Activated CD8-positive, alpha-beta memory T cell treated with anti-CD3 and anti-CD28 coated beads for 48 hours (primary cell): ENCODE measurements at regions not wholly inside any gene's neighbourhood (a gene's known extent, or its start where the extent isn't known, plus 50 kb on each side); places are given as distances from the start of the nearest gene placed in this dataset.

ENCODE experiments used
- DNase-seq, 3 experiments: peaks; one replicate each; pipeline ENCODE4 v3.0.0-alpha.2; 2020; ENCODE audit warnings: low read depth in 2 of 3, low spot score in 2 of 3

DNA sequence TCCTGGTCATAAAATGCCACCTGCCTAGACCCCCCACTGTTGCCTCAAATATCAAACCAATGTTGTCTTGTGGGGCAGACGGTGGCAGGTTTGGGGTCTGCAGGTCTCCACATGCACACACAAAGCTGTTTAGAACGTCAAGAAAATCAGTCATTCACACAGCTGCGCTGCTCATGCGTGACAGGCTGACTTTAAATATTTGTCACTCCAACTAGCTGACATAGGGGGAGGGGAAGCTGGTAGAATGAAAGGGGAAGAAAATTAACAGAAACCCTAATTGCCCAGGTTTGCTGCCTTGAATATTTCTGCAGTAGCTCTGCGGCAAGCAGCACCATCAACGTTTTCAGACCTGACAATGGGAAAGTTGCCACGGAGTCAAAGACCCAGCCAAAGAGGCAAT is 201.8 kb downstream of the ABHD5 start:
- DNase-seq, result no peak

DNA sequence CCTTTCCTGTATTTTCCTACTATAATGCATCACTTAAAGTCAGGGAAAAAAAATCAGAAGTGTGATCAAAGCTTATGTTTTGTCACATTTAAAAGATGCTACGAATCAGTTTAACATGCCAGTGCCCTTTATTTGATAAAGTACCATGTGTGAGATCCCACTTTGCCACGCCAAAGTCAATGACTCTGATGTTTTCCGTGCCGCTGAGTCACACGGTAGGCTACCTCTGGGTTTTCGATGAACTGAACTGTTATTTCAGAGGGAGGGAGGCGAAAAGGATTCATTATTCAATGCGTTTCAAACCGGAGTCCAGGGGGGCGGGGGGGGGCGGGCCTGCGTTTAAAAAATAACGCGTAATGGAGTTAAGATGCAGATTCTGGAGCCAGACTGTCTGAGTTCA is 203.0 kb downstream of the ABHD5 start:
- DNase-seq, result no peak

DNA sequence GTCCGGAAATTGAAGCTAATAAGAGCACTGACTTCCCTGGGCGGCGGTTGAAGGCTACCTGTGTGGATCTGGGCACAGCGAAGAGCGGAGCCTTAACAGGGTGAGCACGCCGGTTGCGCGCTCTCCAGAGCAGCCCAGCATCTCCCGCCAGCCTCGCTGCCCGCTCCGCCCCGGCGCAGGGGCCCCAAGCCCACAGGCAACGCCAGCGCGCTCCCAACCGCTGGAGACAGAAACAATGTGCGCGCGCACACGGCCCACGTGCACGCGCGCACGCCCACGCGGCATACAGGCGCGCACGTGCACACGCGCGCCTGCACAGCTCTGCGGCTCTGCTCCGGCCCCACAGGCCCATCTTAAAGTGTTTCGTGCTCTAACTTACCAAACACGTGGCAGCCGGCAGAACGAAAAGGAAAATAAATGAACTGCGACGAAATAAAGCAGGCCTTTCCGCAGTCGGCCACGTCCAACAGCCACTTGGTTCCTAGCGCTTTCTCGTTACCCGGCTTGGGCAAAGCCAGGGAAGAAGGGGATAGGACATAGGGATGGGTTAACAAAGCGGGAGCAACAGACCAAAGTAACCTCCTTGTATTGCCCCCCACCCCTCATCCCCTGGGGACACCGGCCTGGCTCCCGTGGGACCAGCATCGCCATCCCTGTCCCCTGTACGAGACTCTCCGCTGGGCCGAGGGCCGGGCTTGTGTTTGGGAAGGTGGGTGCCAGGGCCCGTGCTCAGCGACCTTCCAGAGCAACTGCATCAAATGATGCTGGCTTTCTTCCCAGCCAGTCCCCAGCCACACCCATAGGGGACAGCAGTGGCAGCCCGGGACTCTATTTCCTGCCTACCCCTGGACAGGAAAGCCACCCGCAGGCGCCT is 203.7 kb downstream of the ABHD5 start:
- peak in 2 of 3 experiments; percentile 8 to 18 for DNase-seq

DNA sequence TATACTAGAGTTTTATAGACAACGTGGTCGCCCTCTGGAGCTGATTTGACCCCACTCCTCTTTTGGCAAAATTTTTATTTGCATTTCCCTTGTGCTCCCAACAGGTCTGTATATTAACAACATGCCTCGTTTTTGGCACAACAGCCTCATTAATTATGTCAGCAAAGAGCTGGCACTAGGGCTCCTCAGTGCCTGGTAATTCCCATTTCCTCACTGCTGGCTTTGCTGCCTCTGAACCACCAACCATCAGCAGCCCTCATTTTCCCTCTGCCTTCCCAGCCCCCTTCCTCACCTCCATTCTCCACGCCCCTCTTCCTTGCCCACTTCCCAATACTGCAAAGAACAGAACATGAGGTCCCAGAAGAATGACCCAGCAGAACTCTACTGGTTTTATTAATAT is 204.8 kb downstream of the ABHD5 start:
- no peak for DNase-seq

DNA sequence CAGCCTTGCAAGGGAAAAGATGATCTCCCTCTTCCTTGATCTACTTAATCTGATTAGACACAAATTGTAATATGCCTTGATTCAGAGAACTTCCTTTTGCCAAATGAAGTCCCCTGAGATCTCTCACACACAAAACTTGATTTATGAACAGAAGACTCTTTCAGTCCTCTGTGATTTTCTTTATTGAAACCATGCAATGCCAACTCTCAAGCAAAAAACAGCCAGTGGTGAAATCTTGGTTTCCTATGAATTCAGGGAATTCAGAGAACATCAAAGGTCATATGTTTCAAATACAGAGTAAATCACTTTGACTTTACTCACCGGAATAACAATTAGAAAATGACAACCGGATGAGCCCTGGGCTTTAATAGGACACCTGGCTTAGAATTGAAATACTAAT is 211.7 kb downstream of the ABHD5 start:
- no peak for DNase-seq

DNA sequence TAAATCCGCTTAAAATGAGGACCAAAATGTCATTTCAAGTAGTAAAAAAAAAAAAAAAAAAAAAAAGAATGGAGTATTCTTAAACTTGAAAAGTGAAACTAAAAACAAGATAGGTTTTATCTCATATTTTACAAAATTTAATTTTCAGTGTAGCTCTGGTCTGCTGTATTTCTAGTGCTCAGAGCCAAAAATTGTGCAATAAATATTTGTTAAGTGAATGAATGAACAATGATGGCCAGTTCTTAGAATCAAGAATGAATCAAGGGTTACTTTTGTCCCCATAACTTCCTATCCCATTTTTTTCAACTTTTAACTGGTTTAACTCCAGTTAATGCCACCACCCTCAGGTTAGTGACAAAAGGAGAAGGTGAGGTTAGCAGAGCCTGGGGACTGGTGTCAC is 214.4 kb downstream of the ABHD5 start:
- no peak for DNase-seq

DNA sequence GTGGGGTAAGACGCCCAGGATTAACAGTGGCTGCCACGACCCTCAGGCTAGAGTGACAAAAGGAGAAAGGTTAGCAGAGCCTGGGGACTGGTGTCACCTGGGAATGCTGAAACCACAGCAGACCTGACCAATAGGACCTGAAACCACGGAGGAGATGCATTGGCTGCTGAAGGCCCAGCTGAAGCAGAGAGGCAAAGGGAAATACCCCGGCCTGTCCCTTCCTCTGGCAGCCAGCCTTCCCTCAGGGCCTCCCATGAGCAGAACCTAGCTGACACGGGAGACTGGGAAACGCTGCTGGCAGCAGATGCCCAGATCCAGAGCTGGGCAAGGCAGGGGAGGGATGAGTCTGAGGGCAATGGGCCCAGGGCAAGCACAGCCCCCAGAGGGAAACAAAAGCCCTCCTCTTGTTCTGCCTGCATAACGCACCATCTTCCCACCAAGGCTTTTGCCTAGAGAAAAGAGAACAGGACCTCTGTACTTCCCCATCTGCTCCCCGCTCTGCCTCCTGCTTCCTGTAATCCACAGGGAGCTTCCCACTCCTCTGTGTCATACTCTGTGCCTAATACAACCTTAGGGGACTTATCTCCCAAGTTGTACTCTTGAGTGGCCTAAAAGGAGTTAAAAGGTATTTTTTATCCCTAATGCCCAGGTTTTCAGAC is 216.2 kb downstream of the ABHD5 start:
- DNase-seq, result no peak

DNA sequence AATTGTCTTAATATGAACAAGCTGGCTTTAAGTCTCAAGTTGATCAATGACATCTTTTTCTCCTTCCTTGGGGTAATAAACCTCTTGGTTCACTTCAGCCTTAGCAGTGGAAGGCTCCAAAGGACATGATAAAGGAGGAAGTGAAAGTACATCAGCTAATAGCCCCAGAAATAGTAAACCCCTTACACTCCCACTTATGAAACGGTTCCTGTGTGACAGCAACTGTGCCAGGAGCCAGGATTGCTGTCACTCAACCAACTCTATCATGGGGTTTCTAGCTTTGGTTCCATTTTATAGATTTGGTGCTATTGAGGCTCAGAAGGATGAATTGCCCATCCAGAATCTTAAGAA is 216.7 kb downstream of the ABHD5 start:
- DNase-seq, result no peak

DNA sequence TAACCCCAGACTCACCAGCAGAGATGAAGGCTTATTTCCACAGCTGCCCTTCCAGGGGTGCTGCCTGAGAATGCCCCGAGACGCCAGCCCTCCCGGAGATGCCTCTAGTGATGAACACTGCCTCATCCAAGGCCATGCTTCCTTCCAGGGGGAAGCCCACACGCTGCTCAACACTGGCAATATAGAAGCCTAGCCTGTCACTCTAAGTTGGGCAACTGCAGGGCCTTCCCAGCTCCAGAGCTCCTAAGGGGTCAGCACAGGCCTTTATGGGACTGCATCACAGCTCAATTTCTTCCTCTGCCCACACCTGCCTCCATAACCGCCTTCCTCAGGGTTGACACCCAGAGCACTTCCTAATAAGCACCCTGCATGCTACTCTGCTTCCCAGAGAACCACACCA is 217.7 kb downstream of the ABHD5 start:
- no peak for DNase-seq

DNA sequence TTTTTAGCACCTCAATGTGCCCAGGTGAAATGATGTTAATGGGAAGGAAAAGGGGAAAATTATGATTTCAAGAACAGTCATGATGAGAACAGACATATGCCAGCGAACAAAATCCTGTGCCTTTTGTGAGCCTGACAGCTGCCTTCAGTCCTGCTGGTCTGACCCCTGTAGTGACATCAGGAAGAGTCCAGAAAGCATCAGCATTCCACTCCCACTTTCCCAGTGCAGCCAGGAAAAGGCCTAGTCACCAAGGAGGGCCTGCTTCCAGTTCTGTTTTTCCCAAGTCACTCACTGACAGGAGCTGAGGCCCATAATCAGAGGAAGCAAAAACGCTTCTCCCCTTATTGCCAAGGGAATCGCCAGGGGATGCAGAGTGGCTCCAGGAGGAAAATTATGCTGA is 218.4 kb downstream of the ABHD5 start:
- DNase-seq, result no peak

DNA sequence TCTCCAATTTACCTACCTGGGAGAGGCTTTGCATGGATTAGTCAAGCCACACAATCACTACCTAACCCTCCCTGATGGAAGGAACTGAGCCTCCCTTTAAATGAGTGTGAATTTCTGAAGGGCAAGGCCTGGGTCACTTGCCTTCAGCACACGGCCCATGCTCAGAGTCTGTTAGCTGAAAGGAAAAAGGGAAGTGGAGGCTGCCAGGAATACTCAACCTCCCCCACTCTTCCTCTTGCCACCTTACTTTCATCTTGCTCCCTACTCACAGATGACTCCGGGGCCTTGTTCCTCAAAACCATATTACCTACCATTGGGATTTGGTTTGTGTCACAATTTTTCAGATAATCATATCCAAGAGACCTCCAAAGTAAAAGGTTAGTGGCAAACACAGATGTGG is 220.0 kb downstream of the ABHD5 start:
- DNase-seq, result no peak

DNA sequence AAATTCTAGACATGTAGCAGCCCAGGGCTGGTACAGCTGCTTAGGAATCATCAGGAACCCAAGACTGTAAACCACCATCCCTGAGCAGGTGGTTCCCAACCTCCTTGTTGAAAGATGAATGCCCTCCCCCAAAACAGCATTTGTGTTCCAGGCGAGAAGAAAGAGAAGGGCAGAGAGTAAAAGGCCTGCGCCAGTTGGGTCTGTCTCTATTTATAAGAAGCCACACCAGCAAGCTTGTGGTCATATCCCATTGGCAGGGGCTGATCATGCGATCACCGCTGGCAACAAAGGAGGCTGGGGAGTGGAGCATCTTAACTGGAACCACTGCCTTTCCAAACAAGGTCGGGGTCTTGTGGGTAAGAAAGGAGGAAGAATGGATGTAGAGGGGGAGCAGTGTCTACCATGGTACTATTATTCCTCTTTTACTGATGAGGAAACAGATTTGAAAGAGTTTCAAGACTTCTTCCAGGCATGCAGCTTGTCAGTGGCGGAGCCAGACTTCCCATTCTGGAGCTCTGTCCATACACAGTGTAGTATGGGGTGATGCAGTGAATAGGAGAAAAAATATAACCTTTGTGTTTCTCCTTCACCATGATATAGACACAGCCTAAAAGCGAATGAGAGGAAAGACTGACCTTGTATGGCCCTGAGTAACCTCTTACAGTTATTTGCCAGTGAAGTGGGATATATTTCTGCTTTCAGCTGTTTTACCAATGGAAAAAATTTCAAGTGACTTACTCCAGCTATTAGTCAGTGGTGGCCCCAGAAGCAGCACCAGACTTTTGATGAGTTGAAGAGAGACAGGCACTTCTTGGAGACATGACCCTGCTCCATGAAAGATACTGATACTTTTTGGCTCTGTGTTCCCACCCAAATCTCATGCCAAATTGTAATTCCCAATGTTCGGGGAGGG is 222.6 kb downstream of the ABHD5 start:
- DNase-seq, result no peak

DNA sequence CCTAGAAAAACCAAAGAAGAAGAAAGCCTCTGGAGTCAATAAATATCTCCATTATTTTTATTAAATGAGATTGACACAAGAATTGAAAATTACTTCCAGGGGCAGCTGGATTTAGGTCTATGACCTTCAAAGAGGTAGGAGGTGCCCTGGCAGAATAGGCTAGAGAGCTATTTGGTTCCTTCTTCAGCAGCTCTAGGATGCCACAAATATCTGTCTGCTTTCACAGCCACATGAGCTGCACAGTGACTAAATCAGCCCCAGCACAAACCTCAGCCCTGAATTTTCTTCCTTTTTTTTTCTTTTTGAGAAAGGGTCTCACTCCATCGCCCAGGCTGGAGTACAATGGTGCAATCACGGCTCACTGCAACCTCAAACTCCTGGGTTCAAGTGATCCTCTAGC is 223.5 kb downstream of the ABHD5 start:
- no peak for DNase-seq

DNA sequence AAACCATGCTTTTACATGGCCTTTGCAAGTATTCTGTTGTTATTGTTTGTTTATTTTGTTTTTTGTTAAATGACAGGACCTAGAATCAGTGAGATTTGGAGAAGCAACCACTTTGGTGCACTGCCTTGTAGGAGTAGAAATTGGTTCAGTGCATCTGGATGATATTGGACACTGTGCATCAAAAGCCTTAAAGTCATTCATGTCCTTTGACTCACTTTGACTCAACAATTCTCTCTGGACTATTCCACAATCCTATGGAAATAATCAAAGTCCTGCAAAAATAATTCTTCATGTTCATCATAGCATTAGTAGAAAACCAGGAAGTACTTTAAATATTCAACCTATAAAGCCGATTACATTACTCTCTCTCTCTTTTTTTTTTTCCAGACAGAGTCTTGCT is 224.8 kb downstream of the ABHD5 start:
- DNase-seq, result no peak

DNA sequence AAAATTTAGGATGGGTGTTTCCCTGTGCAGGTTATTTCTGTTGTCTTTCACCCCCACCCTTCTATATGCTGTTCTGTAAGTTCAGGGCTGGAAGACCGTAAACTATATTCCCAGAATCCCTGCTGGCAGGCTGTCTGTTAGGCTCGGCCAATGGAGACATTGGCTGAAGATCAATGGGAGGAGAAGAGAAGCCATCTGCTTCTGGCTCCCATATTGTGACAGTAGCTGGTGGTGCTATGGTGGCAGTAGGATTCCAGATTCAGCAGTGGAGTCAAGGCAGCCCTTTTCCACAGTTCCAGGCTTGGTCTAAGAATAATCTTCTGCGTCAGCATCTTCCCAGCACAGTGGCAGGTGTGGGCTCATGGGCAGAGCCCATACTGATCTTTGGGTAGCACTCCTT is 226.6 kb downstream of the ABHD5 start:
- no peak for DNase-seq

DNA sequence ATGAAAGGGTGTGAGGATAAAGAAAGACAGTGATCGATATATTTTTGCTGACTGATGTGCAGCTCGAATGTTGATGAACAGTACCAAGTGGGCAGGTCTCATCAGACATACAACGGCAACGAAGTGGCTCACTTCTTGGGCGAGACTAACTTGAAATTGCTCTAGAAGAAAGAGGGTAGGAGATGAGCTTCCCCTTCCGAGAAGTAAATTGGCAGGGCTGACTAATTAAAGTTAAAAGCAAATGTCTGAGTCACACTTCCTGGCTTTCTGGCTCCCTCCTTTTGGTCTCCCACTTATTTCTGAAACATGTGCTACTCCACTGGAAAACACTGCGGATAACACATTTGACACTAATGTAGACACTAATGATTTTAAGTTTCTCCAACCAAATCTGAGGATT is 228.3 kb downstream of the ABHD5 start:
- no peak for DNase-seq

DNA sequence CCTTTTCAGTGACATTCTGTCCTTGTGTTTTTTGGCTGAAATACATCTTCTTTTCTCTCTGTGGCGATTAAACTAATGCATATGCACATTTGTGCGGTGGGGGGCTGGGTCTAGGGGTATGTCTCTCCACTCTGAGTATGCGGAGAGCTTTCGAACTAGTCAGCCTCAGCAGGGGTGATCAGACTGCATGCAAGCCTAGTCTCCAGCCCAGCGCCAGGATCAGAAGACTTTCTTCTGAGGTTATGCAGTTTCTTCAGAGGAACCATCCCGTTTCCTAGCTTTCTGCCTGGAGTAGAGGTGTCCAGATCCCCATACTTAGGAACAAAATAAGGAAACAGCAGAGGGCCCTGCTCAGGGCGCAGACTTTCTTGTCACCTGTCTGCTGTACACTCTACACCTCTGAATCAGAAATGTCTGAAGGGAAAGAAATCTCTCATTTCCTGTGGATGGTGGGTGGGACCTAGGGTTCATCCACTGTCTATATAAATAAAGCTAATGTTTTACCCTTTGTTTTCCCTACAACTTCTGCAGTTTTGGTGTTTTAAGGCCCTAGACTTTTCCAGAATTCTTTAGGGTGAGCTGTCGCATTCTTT is 230.4 kb downstream of the ABHD5 start:
- no peak for DNase-seq

DNA sequence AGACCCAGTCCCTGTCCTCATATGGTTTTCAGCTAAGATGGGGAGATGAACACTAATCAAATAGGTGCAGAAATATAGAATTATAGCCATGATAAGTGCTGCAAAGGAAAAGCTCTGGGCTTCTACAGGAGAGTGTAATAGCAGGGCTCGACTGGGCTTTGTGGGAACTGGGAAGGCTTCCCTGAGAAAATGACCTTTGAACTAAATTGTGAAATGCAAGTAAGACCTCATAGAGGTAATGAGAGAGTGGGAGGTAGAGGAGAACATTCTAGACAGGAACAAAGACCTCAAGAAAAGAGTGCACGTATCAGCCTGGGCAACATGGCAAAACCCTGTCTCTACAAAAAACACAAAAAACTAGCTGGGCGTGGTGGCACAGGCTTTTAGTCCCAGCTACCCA is 231.6 kb downstream of the ABHD5 start:
- DNase-seq, result no peak

DNA sequence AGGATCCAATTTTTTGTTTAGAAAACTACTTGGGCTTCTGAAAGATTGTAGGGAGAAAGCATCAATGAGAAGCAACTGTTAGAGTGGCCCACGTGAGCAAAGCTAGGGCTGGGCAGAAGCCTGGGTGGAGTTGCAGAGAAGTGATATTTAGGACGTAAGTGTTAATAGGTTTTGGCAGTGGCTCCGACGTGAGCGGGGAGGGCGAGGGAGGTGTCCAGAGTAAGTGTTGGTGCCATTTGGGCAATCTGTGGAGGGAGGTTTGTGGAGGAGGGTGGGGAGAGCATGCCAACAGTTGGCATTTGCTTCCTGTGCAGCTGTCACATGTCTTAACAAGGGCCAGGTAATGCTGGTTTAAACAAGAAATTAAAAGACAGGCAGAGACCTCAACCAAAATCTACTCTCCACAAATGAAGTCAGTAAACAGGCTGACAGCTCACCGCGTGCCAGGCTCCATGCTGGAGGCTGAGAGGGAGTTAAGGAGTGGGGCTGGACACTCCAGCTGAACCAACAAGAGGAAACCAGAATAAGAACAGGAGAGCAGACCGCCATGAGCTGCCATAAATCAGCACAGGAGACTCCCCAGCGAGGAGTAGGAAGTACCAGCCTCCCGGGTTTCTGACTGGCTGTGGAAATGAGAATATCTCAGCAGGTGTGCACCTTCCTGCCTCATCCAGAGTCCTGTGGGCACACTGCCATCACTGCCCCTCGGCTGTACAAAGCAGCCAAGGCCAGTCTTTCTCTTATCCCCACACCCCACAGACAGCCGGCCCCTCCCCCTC is 232.6 kb downstream of the ABHD5 start:
- no peak for DNase-seq

DNA sequence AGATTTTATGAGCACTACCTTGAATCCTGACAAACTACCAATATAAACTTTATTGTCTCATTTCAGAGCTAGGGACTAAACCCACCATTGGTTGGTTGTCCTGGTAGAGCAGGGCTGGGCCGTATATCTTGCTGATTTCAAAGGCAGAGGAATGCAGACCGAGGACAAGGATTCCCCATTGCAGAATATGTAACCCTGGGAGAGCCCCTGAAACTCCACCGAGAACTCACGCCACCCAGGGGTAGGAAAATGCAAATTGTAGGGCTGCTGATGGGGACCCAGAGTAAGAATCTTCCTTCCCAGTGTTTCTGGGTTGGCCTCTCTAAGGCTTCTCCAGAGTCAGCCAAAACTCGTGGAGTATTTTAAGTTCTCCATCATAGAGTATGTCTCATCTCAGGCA is 235.3 kb downstream of the ABHD5 start:
- DNase-seq, result no peak

DNA sequence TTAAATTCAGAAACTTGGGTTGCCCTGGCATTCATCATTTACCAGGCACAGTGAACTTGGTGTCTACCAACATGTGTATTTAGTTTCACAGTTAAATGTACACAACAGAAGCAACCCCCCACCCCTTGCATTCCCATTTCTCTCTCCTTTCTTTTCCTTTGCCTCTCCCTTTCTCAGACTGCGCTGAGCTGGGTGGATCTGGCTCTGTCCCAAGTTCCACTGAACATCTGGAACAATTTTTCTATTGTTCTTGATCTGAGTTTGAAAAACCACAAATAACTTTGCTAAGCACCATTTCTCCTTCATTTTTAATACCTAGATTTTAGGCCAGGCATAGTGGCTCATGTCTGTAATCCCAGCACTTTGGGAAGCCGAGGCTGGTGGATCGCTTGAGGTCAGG is 242.2 kb downstream of the ABHD5 start:
- no peak for DNase-seq
